HUES64 (cell line): ENCODE measurements at regions not wholly inside any gene's neighbourhood (a gene's known extent, or its start where the extent isn't known, plus 50 kb on each side); places are given as distances from the start of the nearest gene placed in this dataset.

Experiments used
- H3K27ac ChIP-seq: 2 replicates; pipeline ENCODE4 v1.7.0; 2013; ENCODE audit warnings: low read depth, low read length, inconsistent platforms
- H3K27me3 ChIP-seq: 2 replicates; pipeline ENCODE4 v1.6.1; 2013; ENCODE audit warnings: mild to moderate bottlenecking, low read length; ENCODE audit not compliant: insufficient read depth
- H3K36me3 ChIP-seq: 2 replicates; pipeline ENCODE4 v1.6.1; 2013; ENCODE audit warnings: mild to moderate bottlenecking, low read length; ENCODE audit not compliant: insufficient read depth
- H3K4me1 ChIP-seq: 2 replicates; pipeline ENCODE4 v1.6.1; 2013; ENCODE audit warnings: mild to moderate bottlenecking, low read length, moderate library complexity; ENCODE audit not compliant: insufficient read depth
- H3K4me3 ChIP-seq: 2 replicates; pipeline ENCODE4 v1.5.1; 2013; ENCODE audit warnings: mild to moderate bottlenecking, low read length, moderate library complexity
- H3K9ac ChIP-seq: 2 replicates; pipeline ENCODE4 v1.6.1; 2013; ENCODE audit warnings: mild to moderate bottlenecking, low read depth, low read length
- H3K9me3 ChIP-seq: 2 replicates; pipeline ENCODE4 v1.6.1; 2013; ENCODE audit warnings: low read depth, low read length; ENCODE audit not compliant: insufficient read depth
- WGBS: fragments of 150-250, 120-280 bp; methylation state at CpG from one replicate; pipeline ENCODE4 v1.1.7; 2013; ENCODE audit warnings: missing lambda C conversion rate; 5-methylcytosine and 5-hydroxymethylcytosine counted together

DNA sequence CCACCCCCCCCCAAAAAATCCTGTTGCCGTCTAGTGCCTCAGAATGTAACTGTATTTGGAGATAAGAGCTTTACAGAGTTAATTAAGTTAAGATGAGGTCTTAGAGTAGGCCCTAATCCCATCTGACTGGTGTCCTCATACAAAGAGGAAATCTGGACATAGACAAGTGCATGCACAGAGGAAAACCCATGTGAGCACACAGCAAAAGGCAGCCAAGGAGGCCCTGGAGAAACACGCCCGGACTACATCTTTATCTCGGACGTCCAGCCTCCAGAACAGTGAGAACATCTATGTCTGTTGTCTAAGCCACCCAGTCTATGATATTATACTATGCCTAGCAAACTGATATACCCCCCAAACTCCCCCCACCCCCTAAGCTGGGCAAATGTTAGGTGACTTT, 193.8 kb downstream of the KATNAL1 start:
- Histone ChIP-seq H3K4me1 (peaks cover 10% of the 10 kb centered on the region), H3K27me3 (no peaks in the 10 kb centered on the region), H3K9ac (no peak overlapping the region), H3K4me3 (no peak overlapping the region), H3K9me3 (no peaks in the 10 kb centered on the region), H3K27ac (no peak overlapping the region), H3K36me3 (no peaks in the 10 kb centered on the region)
- WGBS, result 91% methylated on average over 5 of the region's 5 CpGs

DNA sequence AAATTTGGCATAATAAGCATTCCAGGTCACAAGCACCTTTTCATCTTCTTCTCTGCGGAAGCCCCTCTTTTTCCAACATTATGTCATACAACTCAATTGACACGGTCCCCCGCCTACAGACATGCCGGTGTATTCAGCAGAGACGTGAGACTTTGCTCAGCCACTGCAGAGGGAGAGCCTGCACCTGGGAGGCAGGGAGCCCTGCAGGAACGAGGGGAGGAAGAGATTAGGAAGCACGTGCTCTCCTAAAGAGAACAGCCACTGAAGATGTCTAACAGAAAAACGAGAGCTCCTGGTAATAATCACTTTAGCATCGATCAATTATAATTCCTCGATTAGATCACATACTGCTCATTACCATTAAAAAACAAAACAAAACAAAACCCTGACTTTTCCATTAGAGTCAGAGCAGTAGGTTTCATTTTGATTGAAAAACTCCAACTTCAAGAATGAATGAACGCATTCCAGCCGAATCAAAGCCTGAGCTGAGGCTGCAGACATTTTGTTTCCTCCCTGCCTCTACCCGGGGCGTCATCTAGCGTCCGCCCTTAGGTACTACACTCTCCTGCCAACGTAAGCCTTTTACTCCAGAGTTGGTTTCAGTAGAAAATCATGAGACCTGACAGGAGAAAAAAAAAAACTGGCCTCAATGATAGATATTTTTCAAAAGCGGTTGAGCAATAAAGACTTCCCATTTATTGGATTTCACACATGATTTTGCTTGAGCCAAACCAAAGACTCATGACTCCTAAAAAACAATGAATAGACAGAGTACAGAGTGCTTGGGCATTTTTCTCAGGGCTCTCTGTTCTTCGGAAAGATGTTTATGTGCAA, 194.5 kb downstream of the KATNAL1 start:
- Histone ChIP-seq H3K27ac (no peak overlapping the region), H3K4me3 (no peak overlapping the region), H3K4me1 (peaks cover 10% of the 10 kb centered on the region), H3K9me3 (no peaks in the 10 kb centered on the region), H3K27me3 (no peaks in the 10 kb centered on the region), H3K9ac (no peak overlapping the region), H3K36me3 (no peaks in the 10 kb centered on the region)
- WGBS, result 36% methylated on average over 18 of the region's 19 CpGs

DNA sequence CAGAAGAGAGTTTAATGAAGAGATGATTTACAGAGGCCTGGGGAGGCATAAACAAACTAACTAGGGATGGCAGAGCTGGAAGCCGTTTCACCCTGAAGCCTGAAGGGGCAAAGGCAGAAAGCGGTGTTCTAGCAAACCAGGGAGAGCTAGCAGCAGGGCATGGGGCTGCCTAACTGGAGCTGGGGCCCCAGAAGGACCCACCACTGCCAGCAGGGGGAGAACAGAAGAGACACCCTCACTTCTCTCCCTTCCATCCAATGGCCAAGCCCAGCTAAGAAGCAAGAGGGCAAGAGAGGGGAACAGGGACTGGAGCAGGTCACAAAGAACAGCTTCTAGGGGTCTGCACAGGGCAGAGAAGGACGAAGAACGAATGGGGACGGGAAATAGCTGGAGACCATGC, 195.5 kb downstream of the KATNAL1 start:
- 92% methylated on average over 5 of the region's 5 CpGs for WGBS
- Histone ChIP-seq H3K9ac (no peak overlapping the region), H3K27me3 (no peaks in the 10 kb centered on the region), H3K27ac (no peak overlapping the region), H3K9me3 (no peaks in the 10 kb centered on the region), H3K4me3 (no peak overlapping the region), H3K36me3 (no peaks in the 10 kb centered on the region), H3K4me1 (peaks cover 10% of the 10 kb centered on the region)

DNA sequence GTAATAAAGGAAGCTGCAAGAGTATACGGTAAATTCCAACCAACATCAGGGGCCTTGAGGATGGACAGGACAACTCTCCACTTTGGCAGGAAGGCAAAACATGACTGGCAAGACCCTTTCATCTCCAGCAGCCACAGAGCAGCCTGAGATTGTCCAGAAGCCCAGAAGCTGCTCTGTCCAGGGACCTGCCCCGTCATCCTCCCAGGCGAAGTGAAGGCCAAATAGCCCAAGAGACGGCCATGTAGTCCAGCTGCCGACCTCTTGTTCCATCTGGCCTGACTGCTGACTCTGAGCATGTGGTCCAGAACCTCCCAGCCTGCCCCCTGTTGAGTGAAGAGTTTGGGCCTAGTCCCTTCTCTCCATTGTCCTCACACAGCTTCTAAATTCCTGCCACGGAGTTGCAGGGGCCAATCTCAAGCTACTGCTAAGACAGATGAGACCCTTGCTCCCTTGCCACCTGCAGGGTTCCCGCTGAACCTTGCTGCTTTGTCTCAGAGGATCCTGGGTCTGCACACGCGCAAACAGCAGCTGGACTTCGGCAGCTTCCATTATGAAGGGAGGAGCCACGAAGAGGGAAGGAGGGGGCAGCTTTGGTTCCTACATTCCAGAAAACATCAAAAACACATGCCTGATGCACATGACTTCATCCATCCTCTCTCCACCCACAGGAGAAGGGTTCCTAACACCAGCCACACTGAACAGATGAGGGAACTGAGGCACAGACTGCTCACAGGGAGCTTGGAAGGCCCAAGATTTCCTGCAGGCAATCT, 196.9 kb downstream of the KATNAL1 start:
- Histone ChIP-seq H3K9ac (no peak overlapping the region), H3K9me3 (no peaks in the 10 kb centered on the region), H3K4me3 (no peak overlapping the region), H3K27ac (no peak overlapping the region), H3K27me3 (no peaks in the 10 kb centered on the region), H3K36me3 (no peaks in the 10 kb centered on the region), H3K4me1 (peaks cover 10% of the 10 kb centered on the region)
- 92% methylated on average over 11 of the region's 11 CpGs for WGBS

DNA sequence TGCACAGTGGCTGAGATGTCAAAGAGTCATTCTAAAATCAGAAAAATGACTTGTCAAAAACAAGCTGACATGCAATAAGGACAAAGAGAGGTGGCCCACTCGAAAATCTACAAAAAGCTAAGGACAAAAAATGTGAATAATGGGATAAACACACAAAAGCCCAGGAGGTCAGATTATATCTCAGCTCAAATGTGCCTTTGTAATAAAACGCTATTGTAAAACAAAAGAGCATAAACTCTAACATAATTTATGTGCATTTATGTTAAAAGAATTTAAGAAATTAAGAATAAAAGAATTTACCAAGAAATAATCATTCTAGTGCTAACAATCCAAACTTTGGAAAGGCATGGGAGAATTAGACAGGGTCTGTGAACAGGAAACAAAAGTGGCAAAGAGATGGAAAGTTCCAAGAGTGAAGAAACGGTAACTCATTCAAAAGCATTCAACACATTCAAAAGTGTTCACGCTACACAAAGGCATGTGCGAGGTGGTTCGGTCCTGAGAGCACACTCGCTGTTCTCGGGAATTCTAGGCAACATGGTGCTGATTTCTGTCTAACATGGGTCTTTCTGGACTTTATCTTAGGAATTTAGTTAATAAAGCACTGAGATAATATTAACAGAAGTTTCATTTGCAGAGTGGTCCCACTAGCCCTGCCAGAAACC, 197.7 kb downstream of the KATNAL1 start:
- H3K4me1 ChIP-seq, result peaks cover 13% of the 10 kb centered on the region
- H3K36me3 ChIP-seq, result no peaks in the 10 kb centered on the region
- no peaks in the 10 kb centered on the region for H3K27me3 ChIP-seq
- no peak overlapping the region for H3K27ac ChIP-seq
- 91% methylated on average over 7 of the region's 8 CpGs for WGBS
- H3K4me3 ChIP-seq, result no peak overlapping the region
- no peaks in the 10 kb centered on the region for H3K9me3 ChIP-seq
- no peak overlapping the region for H3K9ac ChIP-seq

DNA sequence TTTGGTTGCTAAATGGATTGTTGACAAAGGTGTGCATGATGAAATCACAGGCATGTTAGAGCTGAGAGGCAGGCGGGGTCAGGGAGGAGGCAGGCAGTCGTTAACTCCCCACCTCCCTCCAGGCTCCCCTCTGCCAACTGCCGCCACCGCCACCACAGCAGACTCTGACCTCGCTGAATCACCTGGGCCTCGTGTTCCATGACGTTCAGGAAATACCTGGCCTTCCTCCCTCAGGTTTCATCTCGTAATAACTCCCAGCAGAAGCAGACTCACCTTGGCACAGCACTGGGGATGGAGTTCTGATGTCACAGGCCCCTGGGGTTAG, 198.5 kb downstream of the KATNAL1 start:
- no peaks in the 10 kb centered on the region for H3K9me3 ChIP-seq
- no peak overlapping the region for H3K4me3 ChIP-seq
- peaks cover 10% of the 10 kb centered on the region for H3K4me1 ChIP-seq
- H3K9ac ChIP-seq, result no peak overlapping the region
- H3K36me3 ChIP-seq, result no peaks in the 10 kb centered on the region
- no peak overlapping the region for H3K27ac ChIP-seq
- no peaks in the 10 kb centered on the region for H3K27me3 ChIP-seq
- 79% methylated on average over 8 of the region's 8 CpGs for WGBS

DNA sequence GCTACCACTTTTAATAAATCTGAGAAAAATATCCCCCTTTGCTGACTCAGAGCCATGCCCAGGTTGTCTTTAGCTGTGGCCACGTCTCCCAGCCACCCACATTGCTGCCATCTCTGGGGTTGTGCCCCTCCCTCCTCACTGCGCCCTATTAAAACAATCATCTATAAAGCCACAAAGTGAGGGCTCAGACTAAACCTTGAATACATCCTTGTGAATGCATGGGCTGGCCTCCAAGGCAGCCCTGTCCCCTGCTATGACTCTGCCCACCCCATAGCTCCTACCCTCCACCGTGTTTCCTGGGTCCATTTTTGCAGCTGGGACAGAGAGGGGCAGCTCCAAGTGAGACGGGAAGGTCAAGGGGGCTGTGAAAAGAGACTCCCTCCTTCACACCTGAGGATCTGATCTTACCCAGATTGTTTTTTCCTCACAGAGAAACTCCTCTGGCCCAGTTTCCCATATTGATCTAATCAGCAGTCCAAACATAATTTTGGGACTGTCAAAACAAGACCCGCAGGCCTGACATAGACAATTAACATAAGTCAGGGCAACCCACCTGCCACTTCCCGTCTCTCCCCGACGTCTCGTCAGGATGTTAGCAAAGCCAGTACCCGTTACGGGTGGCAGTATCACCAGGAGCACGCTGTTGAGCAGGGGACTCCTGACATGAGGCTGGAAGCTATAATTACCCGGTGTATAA, 199.0 kb downstream of the KATNAL1 start:
- Histone ChIP-seq H3K4me3 (no peak overlapping the region), H3K4me1 (peaks cover 10% of the 10 kb centered on the region), H3K9ac (no peak overlapping the region), H3K27ac (no peak overlapping the region), H3K9me3 (no peaks in the 10 kb centered on the region), H3K36me3 (no peaks in the 10 kb centered on the region), H3K27me3 (no peaks in the 10 kb centered on the region)
- 92% methylated on average over 13 of the region's 13 CpGs for WGBS

DNA sequence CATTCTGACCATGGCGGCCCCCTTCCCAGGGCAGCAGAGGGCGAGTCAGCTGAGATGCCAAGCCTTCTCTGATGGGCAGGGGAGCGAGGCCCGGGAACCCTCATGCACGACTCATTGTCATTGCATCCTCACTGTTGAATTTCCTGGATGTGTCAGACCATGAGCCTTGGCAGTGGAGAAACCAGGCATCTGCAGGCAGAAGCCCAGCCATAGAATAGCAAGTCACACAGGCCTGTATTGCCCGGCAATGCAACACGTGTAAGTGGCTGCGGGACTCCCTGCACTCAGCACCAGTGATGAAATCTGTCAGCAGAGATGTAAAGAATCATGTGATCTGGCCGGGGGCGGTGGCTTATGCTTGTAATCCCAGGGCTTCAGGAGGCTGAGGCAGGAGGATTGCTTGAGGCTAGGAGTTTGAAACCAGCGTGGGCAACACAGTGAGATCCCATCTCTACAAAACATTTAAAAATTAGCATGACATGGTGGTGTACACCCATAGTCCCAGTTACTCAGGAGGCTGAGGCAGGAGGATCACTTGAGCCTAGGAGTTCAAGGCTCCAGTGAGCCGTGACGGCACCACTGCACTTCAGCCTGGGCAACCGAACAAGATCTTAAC, 199.7 kb downstream of the KATNAL1 start:
- H3K9me3 ChIP-seq, result no peaks in the 10 kb centered on the region
- H3K36me3 ChIP-seq, result no peaks in the 10 kb centered on the region
- 92% methylated on average over 13 of the region's 14 CpGs for WGBS
- H3K9ac ChIP-seq, result no peak overlapping the region
- peaks cover 4% of the 10 kb centered on the region; the same call in 1 of the 2 replicates for H3K4me1 ChIP-seq
- no peaks in the 10 kb centered on the region for H3K27me3 ChIP-seq
- H3K4me3 ChIP-seq, result no peak overlapping the region
- no peak overlapping the region for H3K27ac ChIP-seq

DNA sequence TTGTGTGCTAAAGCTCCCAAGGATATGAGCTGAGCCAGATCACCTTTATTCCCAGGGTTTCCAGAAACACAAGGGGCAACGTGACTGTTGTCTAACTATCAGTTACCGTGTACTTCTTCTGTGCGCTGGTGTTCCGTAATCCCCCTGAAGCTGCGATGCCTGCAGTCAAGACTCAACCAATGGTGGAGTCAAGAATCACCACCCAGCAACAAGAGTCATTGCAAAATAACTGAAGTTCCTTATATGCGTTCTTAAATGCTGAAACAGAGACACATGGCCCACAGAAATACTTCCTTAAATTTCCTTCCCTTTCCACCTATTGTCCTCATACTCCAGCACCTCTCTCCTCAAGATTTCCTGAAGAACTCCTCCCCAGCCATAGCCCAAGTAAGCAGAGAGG, 200.2 kb downstream of the KATNAL1 start:
- Histone ChIP-seq H3K27ac (no peak overlapping the region), H3K4me1 (0 out of 2 replicates have a peak, but pooled peaks cover 3% of the 10 kb centered on the region), H3K27me3 (no peaks in the 10 kb centered on the region), H3K36me3 (no peaks in the 10 kb centered on the region), H3K9ac (no peak overlapping the region), H3K9me3 (no peaks in the 10 kb centered on the region), H3K4me3 (no peak overlapping the region)
- WGBS, result 96% methylated on average over 6 of the region's 6 CpGs

DNA sequence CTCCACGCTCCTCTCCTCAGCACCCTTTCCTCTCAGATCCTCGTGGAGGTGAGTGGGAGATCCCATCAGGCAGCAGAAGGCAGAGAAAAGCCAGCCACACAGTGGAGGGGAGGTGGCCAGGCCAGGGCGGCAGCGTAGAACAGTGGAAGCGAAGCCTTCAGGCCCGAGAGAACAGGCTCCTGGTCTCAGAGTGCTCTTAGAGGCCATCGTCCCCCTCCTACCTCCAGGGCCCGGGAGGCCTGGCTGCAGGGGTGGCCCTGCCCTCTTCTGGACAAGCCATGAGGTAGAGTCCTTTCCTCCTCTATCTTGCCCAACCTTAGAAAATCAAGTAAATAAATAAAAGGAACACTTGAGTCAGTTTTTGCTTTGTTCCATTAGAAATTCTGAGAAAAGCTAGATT, 202.0 kb downstream of the KATNAL1 start:
- no peaks in the 10 kb centered on the region for H3K36me3 ChIP-seq
- H3K4me3 ChIP-seq, result no peak overlapping the region
- no peak overlapping the region for H3K27ac ChIP-seq
- H3K4me1 ChIP-seq, result 0 out of 2 replicates have a peak, but pooled peaks cover 3% of the 10 kb centered on the region
- no peaks in the 10 kb centered on the region for H3K9me3 ChIP-seq
- no peak overlapping the region for H3K9ac ChIP-seq
- no peaks in the 10 kb centered on the region for H3K27me3 ChIP-seq
- 77% methylated on average over 8 of the region's 8 CpGs for WGBS
